NT2/D1 (cell line): ENCODE measurements at regions not wholly inside any gene's neighbourhood (a gene's known extent, or its start where the extent isn't known, plus 50 kb on each side); places are given as distances from the start of the nearest gene placed in this dataset.
A peak's percentile ranks its signal among the peaks of the same experiment; 100 is the strongest.
"Not testable (repeated sequence)": the region's sequence is repeated elsewhere in the genome, so short reads cannot be mapped to it uniquely, and the experiment has no call there.

ENCODE experiments used
- DNase-seq: peaks from one replicate; pipeline ENCODE4 v3.0.0-alpha.2; 2011; ENCODE audit warnings: low read depth, low spot score
- H3K27me3 ChIP-seq: 2 replicates; pipeline ENCODE4 v1.6.0; 2011; ENCODE audit warnings: mild to moderate bottlenecking; ENCODE audit not compliant: insufficient read length, insufficient read depth
- H3K36me3 ChIP-seq: 2 replicates; pipeline ENCODE4 v1.6.1; 2011; ENCODE audit warnings: mild to moderate bottlenecking, low read length, mixed read lengths; ENCODE audit not compliant: insufficient read depth, insufficient read length
- H3K4me1 ChIP-seq: 2 replicates; pipeline ENCODE4 v1.5.1; 2011; ENCODE audit not compliant: insufficient read depth, insufficient read length
- H3K4me3 ChIP-seq: 2 replicates; pipeline ENCODE4 v1.5.1; 2011; ENCODE audit warnings: low read depth; ENCODE audit not compliant: insufficient read length
- H3K9ac ChIP-seq: 2 replicates; pipeline ENCODE4 v1.6.0; 2011; ENCODE audit warnings: low read depth; ENCODE audit not compliant: insufficient read length
- H3K9me3 ChIP-seq: 2 replicates; pipeline ENCODE4 v1.5.1; 2011; ENCODE audit warnings: mild to moderate bottlenecking, low read length; ENCODE audit not compliant: insufficient read depth
- SUZ12 ChIP-seq: IDR thresholded peaks from 2 replicates; pipeline ENCODE4 v1.6.1; 2011; ENCODE audit not compliant: insufficient read length, insufficient read depth; ENCODE audit errors: extremely low read depth
- YY1 ChIP-seq: IDR thresholded peaks from 2 replicates; pipeline ENCODE4 v1.6.1; 2011; ENCODE audit not compliant: insufficient read length, insufficient read depth
- ZNF274 ChIP-seq: IDR thresholded peaks from 2 replicates; pipeline ENCODE4 v1.6.1; 2011; ENCODE audit warnings: mild to moderate bottlenecking, low read depth, low read length

GRCh38 chr20:40280616-40281015 is 408.4 kb downstream of the MAFB start:
- no peak overlapping the region for H3K9ac ChIP-seq

GRCh38 chr20:40279390-40279789 is 409.6 kb downstream of the MAFB start:
- Histone ChIP-seq H3K9ac (no peak overlapping the region), H3K4me1 (peaks cover 3% of the 10 kb centered on the region), H3K4me3 (no peak overlapping the region), H3K9me3 (no peaks in the 10 kb centered on the region), H3K36me3 (peaks cover 4% of the 10 kb centered on the region), H3K27me3 (no peaks in the 10 kb centered on the region)
- DNase-seq: peak; percentile 39
- TF ChIP-seq SUZ12 (no peak), ZNF274 (no peak), YY1 (no peak)

More at GRCh38 chr20:40280616-40281015, 408.4 kb downstream of the MAFB start:
- H3K36me3 ChIP-seq: peaks cover 4% of the 10 kb centered on the region
- DNase-seq: no peak
- TF ChIP-seq SUZ12: no peak
- no peak for TF ChIP-seq YY1
- TF ChIP-seq ZNF274: no peak
- no peaks in the 10 kb centered on the region for H3K27me3 ChIP-seq
- no peaks in the 10 kb centered on the region for H3K4me1 ChIP-seq
- no peaks in the 10 kb centered on the region for H3K9me3 ChIP-seq
- H3K4me3 ChIP-seq: no peak overlapping the region

- H3K9ac ChIP-seq: no peak overlapping the region
- no peak for DNase-seq
- peaks cover 4% of the 10 kb centered on the region for H3K36me3 ChIP-seq
- no peak overlapping the region for H3K4me3 ChIP-seq
- no peaks in the 10 kb centered on the region for H3K27me3 ChIP-seq
- H3K4me1 ChIP-seq: peaks cover 3% of the 10 kb centered on the region
- TF ChIP-seq ZNF274: no peak
- TF ChIP-seq YY1: no peak
- no peak for TF ChIP-seq SUZ12
- H3K9me3 ChIP-seq: no peaks in the 10 kb centered on the region
Observed at GRCh38 chr20:40278673-40279072, 410.4 kb downstream of the MAFB start.

GRCh38 chr20:40276301-40276700 is 412.7 kb downstream of the MAFB start:
- no peak for TF ChIP-seq YY1
- TF ChIP-seq ZNF274: no peak
- no peak for TF ChIP-seq SUZ12
- DNase-seq: no peak
- H3K27me3 ChIP-seq: no peaks in the 10 kb centered on the region
- peaks cover 3% of the 10 kb centered on the region for H3K4me1 ChIP-seq
- H3K9me3 ChIP-seq: no peaks in the 10 kb centered on the region
- H3K4me3 ChIP-seq: no peak overlapping the region
- peaks cover 4% of the 10 kb centered on the region for H3K36me3 ChIP-seq
- no peak overlapping the region for H3K9ac ChIP-seq

GRCh38 chr20:40275738-40276137 is 413.3 kb downstream of the MAFB start:
- Histone ChIP-seq H3K4me1 (peaks cover 3% of the 10 kb centered on the region), H3K4me3 (no peak overlapping the region), H3K9ac (no peak overlapping the region), H3K27me3 (no peaks in the 10 kb centered on the region), H3K36me3 (peaks cover 4% of the 10 kb centered on the region), H3K9me3 (no peaks in the 10 kb centered on the region)
- no peak for DNase-seq
- no peak for TF ChIP-seq ZNF274
- no peak for TF ChIP-seq SUZ12
- TF ChIP-seq YY1: no peak

GRCh38 chr20:40274912-40275533 is 414.0 kb downstream of the MAFB start:
- TF ChIP-seq YY1 (no peak), SUZ12 (no peak), ZNF274 (no peak)
- no peak for DNase-seq
- Histone ChIP-seq H3K36me3 (peaks cover 4% of the 10 kb centered on the region), H3K9ac (peak overlapping the region; percentile 28), H3K4me3 (peak overlapping the region; percentile 13), H3K27me3 (no peaks in the 10 kb centered on the region), H3K9me3 (no peaks in the 10 kb centered on the region), H3K4me1 (peaks cover 3% of the 10 kb centered on the region)

- not testable (repeated sequence) for H3K9me3 ChIP-seq, H3K27me3 ChIP-seq, H3K4me3 ChIP-seq, H3K4me1 ChIP-seq, DNase-seq, H3K9ac ChIP-seq, H3K36me3 ChIP-seq
Observed at GRCh38 chr20:40269274-40269673, 419.8 kb downstream of the MAFB start.
